Astrocyte of the spinal cord (primary cell): ENCODE measurements at regions not wholly inside any gene's neighbourhood (a gene's known extent, or its start where the extent isn't known, plus 50 kb on each side); places are given as distances from the start of the nearest gene placed in this dataset.
"Not testable (repeated sequence)": the region's sequence is repeated elsewhere in the genome, so short reads cannot be mapped to it uniquely, and the experiment has no call there.

Source experiments
- DNase-seq: peaks from one replicate; pipeline ENCODE4 v3.0.0; 2011; ENCODE audit warnings: low read depth, low spot score
- H3K4me3 ChIP-seq: 2 replicates; pipeline ENCODE4 v1.5.1; 2011; ENCODE audit warnings: low read depth, mild to moderate bottlenecking, low read length, moderate library complexity
- CTCF ChIP-seq: IDR thresholded peaks from 2 replicates; pipeline ENCODE4 v1.5.1; 2012; ENCODE audit warnings: low read depth, mild to moderate bottlenecking, low read length, inconsistent platforms
- in situ Hi-C: cut with HindIII; loops from 2 replicates; pipeline ENCODE4 v1.10.0; 2017; ENCODE audit warnings: low sequenced_read_pairs

GRCh38 chr15:36050899-36051298 lies 504.9 kb upstream of the DPH6 start:
- in situ Hi-C loops: no loop called here
- no peak overlapping the region for H3K4me3 ChIP-seq
- no peak for DNase-seq
- TF ChIP-seq CTCF: no peak

GRCh38 chr15:36052641-36053040 lies 506.7 kb upstream of the DPH6 start:
- in situ Hi-C loops, H3K4me3 ChIP-seq: not testable (repeated sequence)
- TF ChIP-seq CTCF: peak; percentile 15
- DNase-seq: peak; percentile 6

- in situ Hi-C loops: no loop called here
- no peak for DNase-seq
- no peak overlapping the region for H3K4me3 ChIP-seq
- no peak for TF ChIP-seq CTCF
Measured at GRCh38 chr15:36053746-36054145, 507.8 kb upstream of the DPH6 start.

- TF ChIP-seq CTCF: no peak
- DNase-seq: no peak
- no peak overlapping the region for H3K4me3 ChIP-seq
- in situ Hi-C loops: no loop called here
Measured at GRCh38 chr15:36059596-36059995, 513.6 kb upstream of the DPH6 start.

- no peak for TF ChIP-seq CTCF
- no peak for DNase-seq
- no peak overlapping the region for H3K4me3 ChIP-seq
- in situ Hi-C loops: no loop called here
Measured at GRCh38 chr15:36062357-36062756, 516.4 kb upstream of the DPH6 start.

- TF ChIP-seq CTCF: no peak
- in situ Hi-C loops: no loop called here
- no peak for DNase-seq
- no peak overlapping the region for H3K4me3 ChIP-seq
Measured at GRCh38 chr15:36066757-36067156, 512.7 kb upstream of the CDIN1 start.
